IMR-90 (cell line): ENCODE measurements at regions not wholly inside any gene's neighbourhood (a gene's known extent, or its start where the extent isn't known, plus 50 kb on each side); places are given as distances from the start of the nearest gene placed in this dataset.

Source experiments
- CTCF ChIP-seq: conservative IDR thresholded peaks from 2 replicates; pipeline ENCODE4 v1.5.1; 2012; ENCODE audit warnings: mild to moderate bottlenecking, low read depth, low read length, improper control_type of control experiment
- RFX5 ChIP-seq: IDR thresholded peaks from 2 replicates; pipeline ENCODE4 v1.8.0; 2012; ENCODE audit warnings: low read depth, mild to moderate bottlenecking, low read length, moderate library complexity

GRCh38 chr10:62562795-62563194, 188.6 kb downstream of the ZNF365 start:
- TF ChIP-seq CTCF (no peak), RFX5 (no peak)
